ENCODE measurements at regions not wholly inside any gene's neighbourhood (a gene's known extent, or its start where the extent isn't known, plus 50 kb on each side); places are given as distances from the start of the nearest gene placed in this dataset.

- Histone ChIP-seq H3K4me1 (ENCODE audit: control insufficient read depth, insufficient read depth, low read length) (no peaks in the 10 kb centered on the region), H3K36me3 (ENCODE audit: control insufficient read depth, insufficient read depth, low read length) (no peaks in the 10 kb centered on the region), H3K4me3 (ENCODE audit: low read length) (no peak overlapping the region), H3K27ac (ENCODE audit: low read length) (no peak overlapping the region), H3K27me3 (ENCODE audit: control insufficient read depth, insufficient read depth, low read length) (no peaks in the 10 kb centered on the region), H3K9me3 (ENCODE audit: control insufficient read depth, insufficient read depth, low read length) (peaks cover 3% of the 10 kb centered on the region)
- DNase-seq (no peak), ATAC-seq (no peak)
- intact Hi-C loops (cut with micrococcal nuclease) = no loop called here
- TF ChIP-seq CTCF (IDR thresholded peaks at IDR 0.05) = no peak
- no peak overlapping the region for H3K27ac Mint-ChIP-seq
- WGBS (ENCODE audit: insufficient coverage) = no CpG with 5 or more reads among the region's 1 CpG
- H3K4me1 Mint-ChIP-seq = no peaks in the 10 kb centered on the region
- no peaks in the 10 kb centered on the region for H3K36me3 Mint-ChIP-seq
- H3K9me3 Mint-ChIP-seq = peaks cover 0 to 11% of the 10 kb centered on the region in 2 donors
- H3K4me3 Mint-ChIP-seq = no peak overlapping the region
- no peaks in the 10 kb centered on the region for H3K27me3 Mint-ChIP-seq (ENCODE audit: low read depth in 2 of 2)
These were observed 666.6 kb downstream of the CDH11 start for GRCh38 chr16:64455275-64455674.

- H3K27ac Mint-ChIP-seq = no peak overlapping the region
These were observed 668.2 kb downstream of the CDH11 start for GRCh38 chr16:64453646-64454045.

DNA sequence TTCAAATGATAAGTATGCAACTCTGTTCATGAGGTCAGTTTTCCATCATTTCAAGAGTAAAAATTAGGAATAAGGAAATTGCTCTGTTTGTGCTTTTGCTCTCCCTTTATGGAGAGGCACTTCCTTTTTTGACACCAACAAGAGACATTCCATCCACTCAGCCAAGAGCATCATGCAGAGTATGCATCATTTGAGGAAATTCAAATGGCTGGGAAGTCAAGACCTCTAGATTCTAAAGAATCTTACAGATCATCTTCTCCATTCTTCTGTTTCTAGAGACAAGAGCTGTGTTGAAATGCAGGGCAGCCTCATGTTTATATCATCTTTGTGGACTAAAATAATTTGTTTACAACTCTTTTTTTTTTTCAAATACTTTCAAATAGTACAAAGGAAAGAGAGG lies 669.4 kb downstream of the CDH11 start:
- no peak overlapping the region for H3K4me3 ChIP-seq (ENCODE audit: low read length)
- ATAC-seq (no peak), DNase-seq (no peak)
- peaks cover 3% of the 10 kb centered on the region for H3K9me3 ChIP-seq (ENCODE audit: control insufficient read depth, insufficient read depth, low read length)
- Mint-ChIP-seq H3K27me3 (ENCODE audit: low read depth in 2 of 2) (no peaks in the 10 kb centered on the region), H3K36me3 (no peaks in the 10 kb centered on the region), H3K4me1 (no peaks in the 10 kb centered on the region), H3K4me3 (no peak overlapping the region), H3K27ac (no peak overlapping the region), H3K9me3 (peaks cover 9 to 11% of the 10 kb centered on the region in 2 donors)
- no peak overlapping the region for H3K27ac ChIP-seq (ENCODE audit: low read length)
- intact Hi-C loops (cut with micrococcal nuclease) = no loop called here
- H3K27me3 ChIP-seq (ENCODE audit: control insufficient read depth, insufficient read depth, low read length) = no peaks in the 10 kb centered on the region
- no peak for TF ChIP-seq CTCF (IDR thresholded peaks at IDR 0.05)
- no peaks in the 10 kb centered on the region for H3K36me3 ChIP-seq (ENCODE audit: control insufficient read depth, insufficient read depth, low read length)
- H3K4me1 ChIP-seq (ENCODE audit: control insufficient read depth, insufficient read depth, low read length) = no peaks in the 10 kb centered on the region

More at GRCh38 chr16:64453646-64454045, 668.2 kb downstream of the CDH11 start:
- Mint-ChIP-seq H3K4me3 (no peak overlapping the region), H3K9me3 (peaks cover 5 to 11% of the 10 kb centered on the region in 2 donors), H3K36me3 (no peaks in the 10 kb centered on the region), H3K27me3 (ENCODE audit: low read depth in 2 of 2) (no peaks in the 10 kb centered on the region), H3K4me1 (no peaks in the 10 kb centered on the region)
- 51% methylated on average over 2 of the region's 2 CpGs for WGBS (ENCODE audit: insufficient coverage)
- Histone ChIP-seq H3K9me3 (ENCODE audit: control insufficient read depth, insufficient read depth, low read length) (peaks cover 3% of the 10 kb centered on the region), H3K36me3 (ENCODE audit: control insufficient read depth, insufficient read depth, low read length) (no peaks in the 10 kb centered on the region), H3K27ac (ENCODE audit: low read length) (no peak overlapping the region), H3K4me3 (ENCODE audit: low read length) (no peak overlapping the region), H3K4me1 (ENCODE audit: control insufficient read depth, insufficient read depth, low read length) (no peaks in the 10 kb centered on the region), H3K27me3 (ENCODE audit: control insufficient read depth, insufficient read depth, low read length) (no peaks in the 10 kb centered on the region)
- TF ChIP-seq CTCF (IDR thresholded peaks at IDR 0.05) = no peak
- intact Hi-C loops (cut with micrococcal nuclease) = no loop called here
- no peak for DNase-seq
- no peak for ATAC-seq

DNA sequence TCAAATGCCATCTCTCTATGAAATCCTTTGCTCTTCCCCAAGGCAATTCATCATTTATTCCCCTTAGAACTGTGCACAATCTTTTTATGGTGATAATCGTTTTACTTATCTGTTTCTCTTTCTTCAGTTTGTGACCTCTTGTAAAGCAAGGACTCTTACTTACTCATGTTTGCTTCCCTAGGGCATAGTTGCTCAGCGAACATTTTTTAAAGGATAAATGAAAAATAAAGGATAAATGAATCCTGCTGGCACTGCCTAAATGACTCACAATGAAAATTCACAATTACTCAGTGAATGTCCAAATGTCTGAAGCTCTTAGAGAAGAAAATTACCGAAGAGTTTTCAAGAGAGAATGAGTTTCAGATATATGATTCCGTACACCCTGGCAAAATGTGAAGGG lies 671.7 kb downstream of the CDH11 start:
- Histone ChIP-seq H3K36me3 (ENCODE audit: control insufficient read depth, insufficient read depth, low read length) (no peaks in the 10 kb centered on the region), H3K27ac (ENCODE audit: low read length) (no peak overlapping the region), H3K27me3 (ENCODE audit: control insufficient read depth, insufficient read depth, low read length) (no peaks in the 10 kb centered on the region), H3K9me3 (ENCODE audit: control insufficient read depth, insufficient read depth, low read length) (peaks cover 3% of the 10 kb centered on the region), H3K4me1 (ENCODE audit: control insufficient read depth, insufficient read depth, low read length) (no peaks in the 10 kb centered on the region), H3K4me3 (ENCODE audit: low read length) (no peak overlapping the region)
- Mint-ChIP-seq H3K9me3 (peaks cover 9 to 14% of the 10 kb centered on the region in 2 donors), H3K4me1 (no peaks in the 10 kb centered on the region), H3K27ac (no peak overlapping the region), H3K36me3 (no peaks in the 10 kb centered on the region), H3K4me3 (no peak overlapping the region), H3K27me3 (ENCODE audit: low read depth in 2 of 2) (no peaks in the 10 kb centered on the region)
- DNase-seq (no peak), ATAC-seq (no peak)
- 98% methylated on average over 3 of the region's 4 CpGs for WGBS (ENCODE audit: insufficient coverage)
- TF ChIP-seq CTCF (IDR thresholded peaks at IDR 0.05) = no peak
- intact Hi-C loops (cut with micrococcal nuclease) = no loop called here

All from natural killer cell (primary cell).